ENCODE measurements at regions not wholly inside any gene's neighbourhood (a gene's known extent, or its start where the extent isn't known, plus 50 kb on each side); places are given as distances from the start of the nearest gene placed in this dataset.

DNA sequence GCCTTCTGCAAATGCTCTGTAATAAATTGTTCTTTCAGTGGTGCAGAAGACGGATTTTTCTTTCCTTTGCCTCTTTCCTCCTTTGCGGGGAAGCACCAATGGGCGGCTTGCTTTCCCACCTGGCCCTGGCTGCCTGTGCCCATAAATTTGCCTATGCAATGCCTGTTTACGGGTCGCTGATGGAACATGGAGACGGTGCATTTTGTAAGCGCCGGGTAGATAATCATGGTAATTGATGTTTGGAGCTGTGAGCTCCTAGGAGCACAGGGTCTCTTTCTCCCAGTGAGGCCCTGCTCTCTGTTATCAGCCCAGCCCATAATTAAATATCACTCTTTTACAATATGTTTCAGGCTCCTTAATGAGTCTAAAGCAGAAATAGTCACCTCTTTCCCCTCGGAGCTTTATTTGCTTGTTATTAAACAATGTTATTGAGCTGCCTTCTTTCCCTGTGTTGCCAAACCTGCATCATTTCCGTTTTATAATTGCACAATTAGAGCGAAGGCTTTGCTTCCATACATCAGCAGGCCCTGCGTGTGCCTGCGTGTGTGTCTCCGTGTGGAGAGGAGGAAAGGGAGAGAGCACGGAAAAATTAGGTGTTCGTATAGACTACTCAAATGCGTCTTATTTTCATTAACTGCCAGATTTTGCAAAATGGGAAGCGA lies 437.4 kb upstream of the POU3F3 start:
- Mint-ChIP-seq H3K4me1 (no peaks in the 10 kb centered on the region), H3K27me3 (ENCODE audit: low read depth in 3 of 3) (peaks cover 10 to 18% (median 15%) of the 10 kb centered on the region in 3 donors), H3K27ac (no peak overlapping the region), H3K9me3 (peaks cover 0 to 2% (median 0%) of the 10 kb centered on the region in 7 donors), H3K36me3 (no peaks in the 10 kb centered on the region), H3K4me3 (no peak overlapping the region)
- no peaks in the 10 kb centered on the region for H3K79me2 ChIP-seq (ENCODE audit: insufficient read depth, low read length)
- H3K4me3 ChIP-seq (replicated peaks in 1 of 3; ENCODE audit: low read depth in 2 of 3, low read length in 3 of 3), result no peak overlapping the region
- H3K4me2 ChIP-seq (replicated peaks; ENCODE audit: extremely low read depth, low read length, poor library complexity, severe bottlenecking), result no peak overlapping the region
- H3K27ac ChIP-seq (ENCODE audit: low read depth in 1 of 2, low read length in 2 of 2), result no peak overlapping the region
- H3K27me3 ChIP-seq (ENCODE audit: control insufficient read depth in 2 of 2, insufficient read depth in 2 of 2, low read length in 2 of 2), result peaks cover 3 to 17% of the 10 kb centered on the region in 2 donors
- H3K36me3 ChIP-seq (replicated peaks in 1 of 2; ENCODE audit: control insufficient read depth in 1 of 2, insufficient read depth in 2 of 2, low read length in 2 of 2), result no peaks in the 10 kb centered on the region
- 88% methylated on average over 5 of the region's 18 CpGs for WGBS (ENCODE audit: insufficient coverage)
- H4K20me1 ChIP-seq (ENCODE audit: insufficient read depth, low read length), result no peaks in the 10 kb centered on the region
- no peak for DNase-seq
- H3K9ac ChIP-seq (ENCODE audit: insufficient read depth, low read length, poor library complexity, severe bottlenecking), result no peak overlapping the region
- H2AFZ ChIP-seq (ENCODE audit: insufficient read depth, low read depth, low read length, poor library complexity, severe bottlenecking), result no peak overlapping the region
- TF ChIP-seq, protein P1, sequence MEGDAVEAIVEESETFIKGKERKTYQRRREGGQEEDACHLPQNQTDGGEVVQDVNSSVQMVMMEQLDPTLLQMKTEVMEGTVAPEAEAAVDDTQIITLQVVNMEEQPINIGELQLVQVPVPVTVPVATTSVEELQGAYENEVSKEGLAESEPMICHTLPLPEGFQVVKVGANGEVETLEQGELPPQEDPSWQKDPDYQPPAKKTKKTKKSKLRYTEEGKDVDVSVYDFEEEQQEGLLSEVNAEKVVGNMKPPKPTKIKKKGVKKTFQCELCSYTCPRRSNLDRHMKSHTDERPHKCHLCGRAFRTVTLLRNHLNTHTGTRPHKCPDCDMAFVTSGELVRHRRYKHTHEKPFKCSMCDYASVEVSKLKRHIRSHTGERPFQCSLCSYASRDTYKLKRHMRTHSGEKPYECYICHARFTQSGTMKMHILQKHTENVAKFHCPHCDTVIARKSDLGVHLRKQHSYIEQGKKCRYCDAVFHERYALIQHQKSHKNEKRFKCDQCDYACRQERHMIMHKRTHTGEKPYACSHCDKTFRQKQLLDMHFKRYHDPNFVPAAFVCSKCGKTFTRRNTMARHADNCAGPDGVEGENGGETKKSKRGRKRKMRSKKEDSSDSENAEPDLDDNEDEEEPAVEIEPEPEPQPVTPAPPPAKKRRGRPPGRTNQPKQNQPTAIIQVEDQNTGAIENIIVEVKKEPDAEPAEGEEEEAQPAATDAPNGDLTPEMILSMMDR (IDR thresholded peaks at IDR 0.05), result no peak
- intact Hi-C loops (cut with micrococcal nuclease), result no loop called here
- no peaks in the 10 kb centered on the region for H3K4me1 ChIP-seq (ENCODE audit: control insufficient read depth in 1 of 2, insufficient read depth in 2 of 2, low read length in 2 of 2)
- no peaks in the 10 kb centered on the region for H3K9me3 ChIP-seq (replicated peaks in 1 of 2; ENCODE audit: control insufficient read depth in 1 of 2, insufficient read depth in 1 of 2, low read length in 2 of 2)

DNA sequence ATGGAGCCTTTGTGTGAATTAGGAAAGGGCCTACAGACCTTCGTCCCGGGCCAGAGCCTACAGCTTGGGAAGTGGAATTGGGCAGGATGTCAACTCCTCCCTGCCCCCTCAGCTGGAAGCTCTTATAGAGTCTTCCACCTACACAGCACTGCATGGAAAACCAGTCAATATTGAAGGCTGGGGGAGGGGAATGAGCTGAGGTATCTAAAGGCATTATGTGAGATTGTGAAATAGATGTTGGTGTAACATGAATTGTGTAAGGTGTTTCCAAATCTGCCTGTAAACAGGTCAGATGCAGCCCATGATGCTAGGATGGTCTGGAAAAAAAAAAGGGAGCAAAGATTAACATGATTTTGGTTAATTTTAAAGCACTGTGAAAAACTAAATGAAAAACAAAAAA lies 433.5 kb upstream of the POU3F3 start:
- H3K27ac ChIP-seq (ENCODE audit: low read depth in 1 of 2, low read length in 2 of 2), result no peak overlapping the region
- no peak overlapping the region for H3K4me2 ChIP-seq (replicated peaks; ENCODE audit: extremely low read depth, low read length, poor library complexity, severe bottlenecking)
- intact Hi-C loops (cut with micrococcal nuclease), result no loop called here
- peaks cover 0 to 6% of the 10 kb centered on the region in 2 donors for H3K27me3 ChIP-seq (ENCODE audit: control insufficient read depth in 2 of 2, insufficient read depth in 2 of 2, low read length in 2 of 2)
- Mint-ChIP-seq H3K4me3 (no peak overlapping the region), H3K9me3 (peaks cover 0 to 2% (median 0%) of the 10 kb centered on the region in 7 donors), H3K27me3 (ENCODE audit: low read depth in 3 of 3) (peaks cover 5 to 15% (median 12%) of the 10 kb centered on the region in 3 donors), H3K27ac (no peak overlapping the region), H3K36me3 (no peaks in the 10 kb centered on the region), H3K4me1 (no peaks in the 10 kb centered on the region)
- H4K20me1 ChIP-seq (ENCODE audit: insufficient read depth, low read length), result no peaks in the 10 kb centered on the region
- no peak overlapping the region for H2AFZ ChIP-seq (ENCODE audit: insufficient read depth, low read depth, low read length, poor library complexity, severe bottlenecking)
- no peaks in the 10 kb centered on the region for H3K4me1 ChIP-seq (ENCODE audit: control insufficient read depth in 1 of 2, insufficient read depth in 2 of 2, low read length in 2 of 2)
- no peak overlapping the region for H3K4me3 ChIP-seq (replicated peaks in 1 of 3; ENCODE audit: low read depth in 2 of 3, low read length in 3 of 3)
- H3K9ac ChIP-seq (ENCODE audit: insufficient read depth, low read length, poor library complexity, severe bottlenecking), result no peak overlapping the region
- TF ChIP-seq, protein P1 (IDR thresholded peaks at IDR 0.05), result no peak
- no peak for DNase-seq
- no peaks in the 10 kb centered on the region for H3K79me2 ChIP-seq (ENCODE audit: insufficient read depth, low read length)
- WGBS (ENCODE audit: insufficient coverage), result no CpG with 5 or more reads among the region's 2 CpGs
- H3K9me3 ChIP-seq (replicated peaks in 1 of 2; ENCODE audit: control insufficient read depth in 1 of 2, insufficient read depth in 1 of 2, low read length in 2 of 2), result no peaks in the 10 kb centered on the region
- no peaks in the 10 kb centered on the region for H3K36me3 ChIP-seq (replicated peaks in 1 of 2; ENCODE audit: control insufficient read depth in 1 of 2, insufficient read depth in 2 of 2, low read length in 2 of 2)
